ENCODE measurements at regions not wholly inside any gene's neighbourhood (a gene's known extent, or its start where the extent isn't known, plus 50 kb on each side); places are given as distances from the start of the nearest gene placed in this dataset.
A peak's percentile ranks its signal among the peaks of the same experiment; 100 is the strongest.

GRCh38 chr20:22924046-22924737 is 110.9 kb upstream of the SSTR4 start:
- no peak for DNase-seq
- no peak overlapping the region for H3K27ac ChIP-seq
- 77 to 89% (median 88%) methylated on average over 4 of the region's 4 CpGs for WGBS, 5 donors
- intact Hi-C loops (cut with DNase I; ENCODE audit: low total_unique reads): no loop called here
- H3K9me3 ChIP-seq: no peaks in the 10 kb centered on the region
- no peaks in the 10 kb centered on the region for H3K36me3 ChIP-seq
- H3K27me3 ChIP-seq (replicated peaks in 1 of 7): no peaks in the 10 kb centered on the region
- peaks cover 0 to 12% (median 0%) of the 10 kb centered on the region in 6 donors for H3K4me1 ChIP-seq
- H3K4me3 ChIP-seq: no peak overlapping the region
- TF ChIP-seq POLR2AphosphoS5 (IDR thresholded peaks at IDR 0.05) (no peak), POLR2A (IDR thresholded peaks at IDR 0.05) (no peak), CTCF (IDR thresholded peaks at IDR 0.05 in 8 of 11, conservative IDR thresholded peaks at IDR 0.05 in 3 of 11) (no peak)

- peaks cover 0 to 12% (median 0%) of the 10 kb centered on the region in 6 donors for H3K4me1 ChIP-seq
- H3K27me3 ChIP-seq (replicated peaks in 1 of 7): no peaks in the 10 kb centered on the region
- H3K36me3 ChIP-seq: no peaks in the 10 kb centered on the region
- H3K27ac ChIP-seq: no peak overlapping the region
- WGBS, 5 donors: 18 to 27% (median 25%) methylated on average over 3 of the region's 3 CpGs
- TF ChIP-seq POLR2AphosphoS5 (IDR thresholded peaks at IDR 0.05) (peak in 1 of 3 donors; percentile 42), CTCF (IDR thresholded peaks at IDR 0.05 in 8 of 11, conservative IDR thresholded peaks at IDR 0.05 in 3 of 11) (no peak)
- no peak for DNase-seq
- intact Hi-C loops (cut with DNase I; ENCODE audit: low total_unique reads): no loop called here
- no peaks in the 10 kb centered on the region for H3K9me3 ChIP-seq
- H3K4me3 ChIP-seq: no peak overlapping the region
Measured at GRCh38 chr20:22924949-22925612, 110.0 kb upstream of the SSTR4 start.

GRCh38 chr20:22925613-22925983 is 109.5 kb upstream of the SSTR4 start:
- Histone ChIP-seq H3K36me3 (no peaks in the 10 kb centered on the region), H3K4me1 (peaks cover 0 to 12% (median 0%) of the 10 kb centered on the region in 6 donors), H3K9me3 (no peaks in the 10 kb centered on the region), H3K27me3 (replicated peaks in 1 of 7) (no peaks in the 10 kb centered on the region), H3K4me3 (no peak overlapping the region), H3K27ac (no peak overlapping the region)
- DNase-seq: no peak
- 74 to 86% (median 78%) methylated on average over 4 of the region's 4 CpGs for WGBS, 5 donors
- no peak for TF ChIP-seq POLR2A (IDR thresholded peaks at IDR 0.05)
- no peak for TF ChIP-seq CTCF (IDR thresholded peaks at IDR 0.05 in 8 of 11, conservative IDR thresholded peaks at IDR 0.05 in 3 of 11)
- TF ChIP-seq POLR2AphosphoS5 (IDR thresholded peaks at IDR 0.05): no peak
- intact Hi-C loops (cut with DNase I; ENCODE audit: low total_unique reads): no loop called here

- Histone ChIP-seq H3K4me1 (no peaks in the 10 kb centered on the region), H3K4me3 (no peak overlapping the region), H3K27me3 (replicated peaks in 1 of 7) (no peaks in the 10 kb centered on the region), H3K36me3 (no peaks in the 10 kb centered on the region), H3K9me3 (no peaks in the 10 kb centered on the region), H3K27ac (no peak overlapping the region)
- no peak for DNase-seq
- TF ChIP-seq CTCF (IDR thresholded peaks at IDR 0.05 in 8 of 11, conservative IDR thresholded peaks at IDR 0.05 in 3 of 11) (no peak), POLR2AphosphoS5 (IDR thresholded peaks at IDR 0.05) (no peak), POLR2A (IDR thresholded peaks at IDR 0.05) (no peak)
- WGBS, 5 donors: 65 to 79% (median 73%) methylated on average over 3 of the region's 3 CpGs
- intact Hi-C loops (cut with DNase I; ENCODE audit: low total_unique reads): no loop called here
Measured at GRCh38 chr20:22927537-22927936, 107.6 kb upstream of the SSTR4 start.
